Trophoblast cell (in vitro differentiated cells and primary cell): ENCODE measurements at regions not wholly inside any gene's neighbourhood (a gene's known extent, or its start where the extent isn't known, plus 50 kb on each side); places are given as distances from the start of the nearest gene placed in this dataset.

Experiments used
- DNase-seq, 2 donors: peaks; one replicate each; pipeline ENCODE4 v3.0.0-alpha.2; 2016
- H2AFZ ChIP-seq: 2 replicates; pipeline ENCODE4 v1.6.1; 2013; ENCODE audit warnings: low read length, moderate library complexity, mild to moderate bottlenecking; ENCODE audit not compliant: insufficient read depth, poor library complexity
- H2AK5ac ChIP-seq: 2 replicates; pipeline ENCODE4 v1.6.1; 2013; ENCODE audit warnings: mild to moderate bottlenecking, low read length
- H2BK120ac ChIP-seq: 2 replicates; pipeline ENCODE4 v1.6.1; 2013; ENCODE audit warnings: low read length, mild to moderate bottlenecking, moderate library complexity; ENCODE audit not compliant: insufficient read depth, poor library complexity
- H2BK12ac ChIP-seq: 2 replicates; pipeline ENCODE4 v1.6.1; 2013; ENCODE audit warnings: mild to moderate bottlenecking, low read length, moderate library complexity
- H2BK5ac ChIP-seq: 2 replicates; pipeline ENCODE4 v1.6.1; 2013; ENCODE audit warnings: low read length, low read depth, moderate library complexity, mild to moderate bottlenecking; ENCODE audit not compliant: poor library complexity
- H3K14ac ChIP-seq: 2 replicates; pipeline ENCODE4 v1.6.1; 2013; ENCODE audit warnings: mild to moderate bottlenecking, low read length
- H3K18ac ChIP-seq: 2 replicates; pipeline ENCODE4 v1.6.1; 2013; ENCODE audit warnings: mild to moderate bottlenecking, low read length
- H3K23ac ChIP-seq: 2 replicates; pipeline ENCODE4 v1.6.1; 2013; ENCODE audit warnings: low read length
- H3K27ac ChIP-seq: 2 replicates; pipeline ENCODE4 v1.5.1; 2013; ENCODE audit warnings: low read depth, mild to moderate bottlenecking, inconsistent platforms, low read length, moderate library complexity
- H3K27me3 ChIP-seq: 2 replicates; pipeline ENCODE4 v1.6.1; 2013; ENCODE audit warnings: inconsistent platforms, mild to moderate bottlenecking, low read length, moderate library complexity; ENCODE audit not compliant: insufficient read depth
- H3K36me3 ChIP-seq, 2 experiments: 1 replicate in 1 of 2; 2 replicates in 1 of 2; pipeline ENCODE4 v1.6.1; 2013; ENCODE audit warnings: low read length in 2 of 2, mild to moderate bottlenecking in 2 of 2, moderate library complexity in 1 of 2; ENCODE audit not compliant: insufficient read depth in 2 of 2, control insufficient read depth in 1 of 2
- H3K4ac ChIP-seq: 2 replicates; pipeline ENCODE4 v1.6.1; 2013; ENCODE audit warnings: low read depth, mild to moderate bottlenecking, low read length, moderate library complexity
- H3K4me1 ChIP-seq, 2 experiments: 1 replicate in 1 of 2; 2 replicates in 1 of 2; pipeline ENCODE4 v1.6.1; 2013; ENCODE audit warnings: low read length in 2 of 2, mild to moderate bottlenecking in 2 of 2, moderate library complexity in 1 of 2; ENCODE audit not compliant: insufficient read depth in 2 of 2, control insufficient read depth in 1 of 2
- H3K4me2 ChIP-seq: 2 replicates; pipeline ENCODE4 v1.6.1; 2013; ENCODE audit warnings: inconsistent platforms, mild to moderate bottlenecking, low read length, moderate library complexity
- H3K4me3 ChIP-seq: 2 replicates; pipeline ENCODE4 v1.5.1; 2013; ENCODE audit warnings: mild to moderate bottlenecking, low read depth, low read length, inconsistent platforms
- H3K79me1 ChIP-seq: one replicate; pipeline ENCODE4 v1.6.1; 2013; ENCODE audit warnings: low read length
- H3K79me2 ChIP-seq: 2 replicates; pipeline ENCODE4 v1.6.1; 2013; ENCODE audit warnings: low read length, mild to moderate bottlenecking; ENCODE audit not compliant: control insufficient read depth, insufficient read depth, poor library complexity
- H3K9ac ChIP-seq: 2 replicates; pipeline ENCODE4 v1.6.1; 2013; ENCODE audit warnings: mild to moderate bottlenecking, low read length
- H3K9me3 ChIP-seq: 2 replicates; pipeline ENCODE4 v1.6.1; 2013; ENCODE audit warnings: low read depth, mild to moderate bottlenecking, control low read depth, inconsistent platforms, low read length; ENCODE audit not compliant: insufficient read depth
- H4K12ac ChIP-seq: 2 replicates; pipeline ENCODE4 v1.6.1; 2013; ENCODE audit warnings: low read depth, mild to moderate bottlenecking, low read length, moderate library complexity
- H4K8ac ChIP-seq: 2 replicates; pipeline ENCODE4 v1.6.1; 2013; ENCODE audit warnings: low read depth, mild to moderate bottlenecking, low read length, moderate library complexity
- H4K91ac ChIP-seq: one replicate; pipeline ENCODE4 v1.6.1; 2013; ENCODE audit warnings: low read depth, mild to moderate bottlenecking, low read length, moderate library complexity
- WGBS: extraction: QIAGEN DNeasy Blood & Tissue Kit; methylation state at CpG from one replicate; pipeline ENCODE4 v1.1.7; 2013; ENCODE audit warnings: missing lambda C conversion rate; ENCODE audit not compliant: insufficient read length, insufficient coverage; ENCODE audit errors: extremely low coverage; 5-methylcytosine and 5-hydroxymethylcytosine counted together

DNA sequence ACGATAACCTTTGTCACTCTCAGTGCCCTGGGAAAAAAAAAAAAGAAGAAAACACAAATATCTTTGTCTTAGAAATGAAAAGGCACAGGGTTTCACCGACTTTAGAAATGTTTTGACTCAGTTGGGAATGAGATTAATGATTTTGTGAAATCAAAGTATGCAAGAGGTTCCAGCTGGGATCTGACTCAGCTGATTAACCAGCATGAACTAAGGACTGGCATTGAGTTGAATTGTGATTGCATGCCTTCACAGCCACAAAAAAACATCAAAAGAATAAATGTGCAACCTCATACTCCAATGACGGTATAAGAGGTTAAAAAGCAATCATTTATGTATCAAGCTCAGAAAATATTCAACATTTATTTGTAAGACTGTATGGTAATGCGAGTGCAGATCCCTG is 566.6 kb upstream of the DSEL start:
- H2BK120ac ChIP-seq: no peak overlapping the region
- no peak overlapping the region for H3K9ac ChIP-seq
- H3K23ac ChIP-seq: no peak overlapping the region
- H3K4me2 ChIP-seq: no peak overlapping the region
- H4K8ac ChIP-seq: no peak overlapping the region
- no peak overlapping the region for H3K27ac ChIP-seq
- no peaks in the 10 kb centered on the region for H3K79me1 ChIP-seq
- no peak for DNase-seq
- H3K27me3 ChIP-seq: no peaks in the 10 kb centered on the region
- no peaks in the 10 kb centered on the region for H3K4me1 ChIP-seq
- H3K4me3 ChIP-seq: no peak overlapping the region
- H3K9me3 ChIP-seq: no peaks in the 10 kb centered on the region
- no peak overlapping the region for H2BK5ac ChIP-seq
- H2BK12ac ChIP-seq: no peak overlapping the region
- H3K36me3 ChIP-seq: no peaks in the 10 kb centered on the region
- no peak overlapping the region for H3K14ac ChIP-seq
- H4K12ac ChIP-seq: no peak overlapping the region
- H4K91ac ChIP-seq: no peak overlapping the region
- H3K79me2 ChIP-seq: no peaks in the 10 kb centered on the region
- no peak overlapping the region for H2AFZ ChIP-seq
- no CpG with 5 or more reads among the region's 4 CpGs for WGBS
- H2AK5ac ChIP-seq: no peak overlapping the region
- H3K4ac ChIP-seq: no peak overlapping the region
- no peak overlapping the region for H3K18ac ChIP-seq

DNA sequence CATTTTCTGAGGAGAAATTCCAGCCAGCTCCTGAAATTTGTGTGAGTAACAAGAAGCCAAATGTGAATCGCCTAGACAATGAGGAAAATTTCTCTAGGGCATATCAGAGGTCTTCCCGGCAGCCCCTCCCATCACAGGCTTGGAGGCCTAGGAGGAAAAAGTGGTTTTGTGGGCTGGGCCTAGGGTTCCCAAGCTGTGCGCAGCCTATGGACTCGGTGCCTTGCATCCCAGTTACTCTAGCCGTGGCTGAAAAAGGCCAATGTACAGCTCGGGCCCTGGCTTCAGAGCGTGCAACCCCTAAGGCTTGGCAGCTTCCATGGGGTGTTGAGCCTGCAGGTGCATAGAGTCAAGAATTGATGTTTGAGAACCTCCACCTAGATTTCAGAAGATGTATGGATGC is 556.2 kb upstream of the DSEL start:
- Histone ChIP-seq H3K79me2 (no peaks in the 10 kb centered on the region), H3K9ac (no peak overlapping the region), H3K27me3 (no peaks in the 10 kb centered on the region), H2BK120ac (no peak overlapping the region), H3K4ac (no peak overlapping the region), H3K9me3 (peaks cover 7% of the 10 kb centered on the region), H2BK5ac (no peak overlapping the region), H2BK12ac (no peak overlapping the region), H3K4me1 (no peaks in the 10 kb centered on the region), H3K23ac (no peak overlapping the region), H3K36me3 (no peaks in the 10 kb centered on the region), H3K14ac (no peak overlapping the region), H4K91ac (no peak overlapping the region), H2AK5ac (no peak overlapping the region), H4K12ac (no peak overlapping the region), H4K8ac (no peak overlapping the region), H3K27ac (no peak overlapping the region), H3K79me1 (no peaks in the 10 kb centered on the region), H3K4me3 (no peak overlapping the region), H3K4me2 (no peak overlapping the region), H2AFZ (no peak overlapping the region), H3K18ac (no peak overlapping the region)
- no CpG with 5 or more reads among the region's 7 CpGs for WGBS
- DNase-seq: no peak

- no peak overlapping the region for H3K18ac ChIP-seq
- no peaks in the 10 kb centered on the region for H3K9me3 ChIP-seq
- no peak overlapping the region for H2AFZ ChIP-seq
- no peak overlapping the region for H2BK120ac ChIP-seq
- no peak overlapping the region for H4K91ac ChIP-seq
- no peak overlapping the region for H4K8ac ChIP-seq
- no peak overlapping the region for H2BK12ac ChIP-seq
- no peak overlapping the region for H3K27ac ChIP-seq
- H3K4me1 ChIP-seq: no peaks in the 10 kb centered on the region
- DNase-seq: no peak
- H3K4ac ChIP-seq: no peak overlapping the region
- H4K12ac ChIP-seq: no peak overlapping the region
- no peaks in the 10 kb centered on the region for H3K27me3 ChIP-seq
- no peak overlapping the region for H3K23ac ChIP-seq
- H3K79me2 ChIP-seq: no peaks in the 10 kb centered on the region
- no peak overlapping the region for H2AK5ac ChIP-seq
- H3K9ac ChIP-seq: no peak overlapping the region
- no peaks in the 10 kb centered on the region for H3K36me3 ChIP-seq
- no peaks in the 10 kb centered on the region for H3K79me1 ChIP-seq
- no peak overlapping the region for H2BK5ac ChIP-seq
- H3K4me3 ChIP-seq: no peak overlapping the region
- WGBS: no CpG with 5 or more reads among the region's 1 CpG
- no peak overlapping the region for H3K14ac ChIP-seq
- H3K4me2 ChIP-seq: no peak overlapping the region
Observed at GRCh38 chr18:68060871-68061270, 544.4 kb upstream of the DSEL start.

- Histone ChIP-seq H3K27me3 (no peaks in the 10 kb centered on the region), H3K9me3 (no peaks in the 10 kb centered on the region), H4K91ac (no peak overlapping the region), H2BK12ac (no peak overlapping the region), H3K79me1 (no peaks in the 10 kb centered on the region), H3K9ac (no peak overlapping the region), H3K36me3 (no peaks in the 10 kb centered on the region), H3K4ac (no peak overlapping the region), H2BK120ac (no peak overlapping the region), H3K79me2 (no peaks in the 10 kb centered on the region), H2AK5ac (no peak overlapping the region), H4K12ac (no peak overlapping the region), H3K18ac (no peak overlapping the region), H3K4me2 (no peak overlapping the region), H2AFZ (no peak overlapping the region), H4K8ac (no peak overlapping the region), H3K23ac (no peak overlapping the region), H3K14ac (no peak overlapping the region), H2BK5ac (no peak overlapping the region), H3K4me3 (no peak overlapping the region), H3K27ac (no peak overlapping the region), H3K4me1 (no peaks in the 10 kb centered on the region)
- no peak for DNase-seq
- no CpG with 5 or more reads among the region's 4 CpGs for WGBS
Observed at GRCh38 chr18:68056936-68057335, 540.4 kb upstream of the DSEL start.
